Lower leg skin (tissue), 3 donors: ENCODE measurements at regions not wholly inside any gene's neighbourhood (a gene's known extent, or its start where the extent isn't known, plus 50 kb on each side); places are given as distances from the start of the nearest gene placed in this dataset.

ENCODE experiments used
- POLR2A ChIP-seq, 2 donors: fragments of 450-650 bp; IDR thresholded peaks; one replicate each; pipeline ENCODE4 v1.6.1; 2016 to 2017; ENCODE audit warnings: antibody characterized with exemption in 2 of 2, mild to moderate bottlenecking in 1 of 2, moderate library complexity in 1 of 2
- TF ChIP-seq, protein P1 (sequence below), 3 donors: fragments of 450-650 bp; IDR thresholded peaks; one replicate each; pipeline ENCODE4 v1.5.1; 2016; ENCODE audit warnings: antibody characterized with exemption in 3 of 3, mild to moderate bottlenecking in 3 of 3, moderate library complexity in 2 of 3

DNA sequence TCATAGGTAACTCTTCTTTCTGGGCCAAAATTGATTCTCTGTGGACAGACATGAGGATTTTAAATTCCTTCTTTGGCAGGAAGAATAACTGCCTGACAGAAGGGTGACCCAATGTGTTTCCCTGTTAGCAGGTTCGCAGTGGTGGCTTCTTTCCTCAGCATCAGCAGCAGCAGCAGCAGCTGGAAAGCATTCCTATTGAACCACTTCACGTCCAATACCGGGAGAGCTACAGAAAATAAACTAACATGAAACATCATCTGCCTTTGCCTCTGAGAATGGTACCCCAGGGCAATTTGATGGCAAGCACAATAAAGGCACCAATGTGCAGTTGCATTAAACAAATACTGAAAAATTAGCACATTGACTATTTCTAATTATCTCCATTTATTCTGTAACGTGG is 214.5 kb downstream of the TMEM167A start:
- TF ChIP-seq, protein P1, sequence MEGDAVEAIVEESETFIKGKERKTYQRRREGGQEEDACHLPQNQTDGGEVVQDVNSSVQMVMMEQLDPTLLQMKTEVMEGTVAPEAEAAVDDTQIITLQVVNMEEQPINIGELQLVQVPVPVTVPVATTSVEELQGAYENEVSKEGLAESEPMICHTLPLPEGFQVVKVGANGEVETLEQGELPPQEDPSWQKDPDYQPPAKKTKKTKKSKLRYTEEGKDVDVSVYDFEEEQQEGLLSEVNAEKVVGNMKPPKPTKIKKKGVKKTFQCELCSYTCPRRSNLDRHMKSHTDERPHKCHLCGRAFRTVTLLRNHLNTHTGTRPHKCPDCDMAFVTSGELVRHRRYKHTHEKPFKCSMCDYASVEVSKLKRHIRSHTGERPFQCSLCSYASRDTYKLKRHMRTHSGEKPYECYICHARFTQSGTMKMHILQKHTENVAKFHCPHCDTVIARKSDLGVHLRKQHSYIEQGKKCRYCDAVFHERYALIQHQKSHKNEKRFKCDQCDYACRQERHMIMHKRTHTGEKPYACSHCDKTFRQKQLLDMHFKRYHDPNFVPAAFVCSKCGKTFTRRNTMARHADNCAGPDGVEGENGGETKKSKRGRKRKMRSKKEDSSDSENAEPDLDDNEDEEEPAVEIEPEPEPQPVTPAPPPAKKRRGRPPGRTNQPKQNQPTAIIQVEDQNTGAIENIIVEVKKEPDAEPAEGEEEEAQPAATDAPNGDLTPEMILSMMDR (IDR thresholded peaks at IDR 0.05), result no peak
- TF ChIP-seq POLR2A (IDR thresholded peaks at IDR 0.05), result no peak
